Heart left ventricle (tissue), 13 donors: ENCODE measurements at regions not wholly inside any gene's neighbourhood (a gene's known extent, or its start where the extent isn't known, plus 50 kb on each side); places are given as distances from the start of the nearest gene placed in this dataset.

Experiments used
- CTCF ChIP-seq, 12 donors: fragments of 200-600 bp; sonication (generic) in 4 of 12; IDR thresholded peaks; one replicate each; pipeline versions ENCODE4 v1.5.0 to v1.8.0; 2018 to 2022; ENCODE audit warnings: antibody characterized with exemption in 12 of 12, mild to moderate bottlenecking in 5 of 12
- POLR2A ChIP-seq, 2 donors: fragments of 450-650 bp; IDR thresholded peaks; one replicate each; pipeline ENCODE4 v1.6.1; 2017; ENCODE audit warnings: antibody characterized with exemption in 2 of 2, mild to moderate bottlenecking in 2 of 2, moderate library complexity in 2 of 2
- donor health status: ischemic (EF 13 %, LVEDD 7.1; RV severe dilation, severe dysfunction).
- donor health status: DM: no; HTN: yes; CAD: no.
- donor health status: DM: no; HTN: no; CAD: no.
- donor health status: ischemic (EF 25% LVEDD 6.9; RV normal size, moderate dysfunction).
- donor health status: ischemic (EF 25% LVEDD 5.7; RV mildly dilated, moderate dysfunction).
- donor health status: ischemic (EF 35%, LVEDD 5.7; RV mildly dilated, moderate dysfunction).
- donor health status: nonischemic (EF 11% LVEDD 7.7; RV severe dilation, severe dysfunction).
- donor health status: DM: yes; HTN: yes; CAD: no.
- donor health status: PGD.
- donor health status: ischemic (EF 29% LVEDD 5.4; RV normal size, mild dysfunction).
- donor health status: nonischemic (EF 23%, LVEDD 6.1; RV moderate dilation, normal function).

GRCh38 chr3:16072420-16073110 is 101.9 kb upstream of the GALNT15 start:
- no peak for TF ChIP-seq CTCF (IDR thresholded peaks at IDR 0.05)
- TF ChIP-seq POLR2A (IDR thresholded peaks at IDR 0.05): no peak
